K562 (cell line): ENCODE measurements at regions not wholly inside any gene's neighbourhood (a gene's known extent, or its start where the extent isn't known, plus 50 kb on each side); places are given as distances from the start of the nearest gene placed in this dataset.

Source experiments
- C11orf30 ChIP-seq: fragments of 450-650 bp; IDR thresholded peaks from 2 replicates; pipeline ENCODE4 v1.6.1; 2016; ENCODE audit warnings: low read depth, mild to moderate bottlenecking
- TF ChIP-seq, protein P1 (sequence below): fragments of 250-450 bp; sonication (Bioruptor Pico); IDR thresholded peaks from 2 replicates; pipeline ENCODE4 v1.4.0; 2020; ENCODE audit warnings: mild to moderate bottlenecking
- TF ChIP-seq, protein P2 (sequence below): fragments of 450-650 bp; formaldehyde crosslinking; IDR thresholded peaks from 2 replicates; pipeline ENCODE4 v1.4.0; 2020; ENCODE audit warnings: mild to moderate bottlenecking, mixed read lengths
- TF ChIP-seq, protein P3 (sequence below), 2 experiments: fragments of 450-650 bp in 1 of 2; sonication (generic) in 1 of 2; formaldehyde crosslinking in 1 of 2; IDR thresholded peaks; 2 replicates each; pipeline versions ENCODE4 v1.7.1 to v1.9.0; 2016 to 2022; ENCODE audit warnings: inconsistent platforms in 1 of 2, mild to moderate bottlenecking in 1 of 2, missing genetic modification reagents in 1 of 2

DNA sequence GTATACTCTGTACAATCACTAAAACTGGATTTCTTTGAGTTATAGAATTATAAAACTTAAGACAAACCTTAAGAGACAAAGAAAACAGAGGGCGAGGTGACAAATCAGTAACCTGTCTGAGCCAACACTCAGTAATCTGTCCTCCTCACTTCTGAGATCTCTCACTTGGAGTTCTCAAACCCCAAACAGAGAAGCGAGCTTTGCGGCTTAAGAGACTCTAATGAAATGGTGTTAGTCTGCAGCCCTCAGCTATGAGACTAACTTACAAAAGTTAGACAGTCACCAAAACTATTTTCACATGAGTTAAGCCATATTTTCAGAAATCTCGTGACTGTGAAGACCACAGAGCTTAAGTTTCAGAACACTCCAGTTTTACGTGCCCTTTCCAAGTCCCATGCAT lies 140.6 kb downstream of the TMX3 start (continued):
- TF ChIP-seq, protein P1, sequence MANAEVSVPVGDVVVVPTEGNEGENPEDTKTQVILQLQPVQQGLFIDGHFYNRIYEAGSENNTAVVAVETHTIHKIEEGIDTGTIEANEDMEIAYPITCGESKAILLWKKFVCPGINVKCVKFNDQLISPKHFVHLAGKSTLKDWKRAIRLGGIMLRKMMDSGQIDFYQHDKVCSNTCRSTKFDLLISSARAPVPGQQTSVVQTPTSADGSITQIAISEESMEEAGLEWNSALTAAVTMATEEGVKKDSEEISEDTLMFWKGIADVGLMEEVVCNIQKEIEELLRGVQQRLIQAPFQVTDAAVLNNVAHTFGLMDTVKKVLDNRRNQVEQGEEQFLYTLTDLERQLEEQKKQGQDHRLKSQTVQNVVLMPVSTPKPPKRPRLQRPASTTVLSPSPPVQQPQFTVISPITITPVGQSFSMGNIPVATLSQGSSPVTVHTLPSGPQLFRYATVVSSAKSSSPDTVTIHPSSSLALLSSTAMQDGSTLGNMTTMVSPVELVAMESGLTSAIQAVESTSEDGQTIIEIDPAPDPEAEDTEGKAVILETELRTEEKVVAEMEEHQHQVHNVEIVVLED (CRISPR knock-in tag): no peak
- TF ChIP-seq, protein P2, sequence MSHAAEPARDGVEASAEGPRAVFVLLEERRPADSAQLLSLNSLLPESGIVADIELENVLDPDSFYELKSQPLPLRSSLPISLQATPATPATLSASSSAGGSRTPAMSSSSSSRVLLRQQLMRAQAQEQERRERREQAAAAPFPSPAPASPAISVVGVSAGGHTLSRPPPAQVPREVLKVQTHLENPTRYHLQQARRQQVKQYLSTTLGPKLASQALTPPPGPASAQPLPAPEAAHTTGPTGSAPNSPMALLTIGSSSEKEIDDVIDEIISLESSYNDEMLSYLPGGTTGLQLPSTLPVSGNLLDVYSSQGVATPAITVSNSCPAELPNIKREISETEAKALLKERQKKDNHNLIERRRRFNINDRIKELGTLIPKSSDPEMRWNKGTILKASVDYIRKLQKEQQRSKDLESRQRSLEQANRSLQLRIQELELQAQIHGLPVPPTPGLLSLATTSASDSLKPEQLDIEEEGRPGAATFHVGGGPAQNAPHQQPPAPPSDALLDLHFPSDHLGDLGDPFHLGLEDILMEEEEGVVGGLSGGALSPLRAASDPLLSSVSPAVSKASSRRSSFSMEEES (CRISPR knock-in tag): no peak
- TF ChIP-seq, protein P3, sequence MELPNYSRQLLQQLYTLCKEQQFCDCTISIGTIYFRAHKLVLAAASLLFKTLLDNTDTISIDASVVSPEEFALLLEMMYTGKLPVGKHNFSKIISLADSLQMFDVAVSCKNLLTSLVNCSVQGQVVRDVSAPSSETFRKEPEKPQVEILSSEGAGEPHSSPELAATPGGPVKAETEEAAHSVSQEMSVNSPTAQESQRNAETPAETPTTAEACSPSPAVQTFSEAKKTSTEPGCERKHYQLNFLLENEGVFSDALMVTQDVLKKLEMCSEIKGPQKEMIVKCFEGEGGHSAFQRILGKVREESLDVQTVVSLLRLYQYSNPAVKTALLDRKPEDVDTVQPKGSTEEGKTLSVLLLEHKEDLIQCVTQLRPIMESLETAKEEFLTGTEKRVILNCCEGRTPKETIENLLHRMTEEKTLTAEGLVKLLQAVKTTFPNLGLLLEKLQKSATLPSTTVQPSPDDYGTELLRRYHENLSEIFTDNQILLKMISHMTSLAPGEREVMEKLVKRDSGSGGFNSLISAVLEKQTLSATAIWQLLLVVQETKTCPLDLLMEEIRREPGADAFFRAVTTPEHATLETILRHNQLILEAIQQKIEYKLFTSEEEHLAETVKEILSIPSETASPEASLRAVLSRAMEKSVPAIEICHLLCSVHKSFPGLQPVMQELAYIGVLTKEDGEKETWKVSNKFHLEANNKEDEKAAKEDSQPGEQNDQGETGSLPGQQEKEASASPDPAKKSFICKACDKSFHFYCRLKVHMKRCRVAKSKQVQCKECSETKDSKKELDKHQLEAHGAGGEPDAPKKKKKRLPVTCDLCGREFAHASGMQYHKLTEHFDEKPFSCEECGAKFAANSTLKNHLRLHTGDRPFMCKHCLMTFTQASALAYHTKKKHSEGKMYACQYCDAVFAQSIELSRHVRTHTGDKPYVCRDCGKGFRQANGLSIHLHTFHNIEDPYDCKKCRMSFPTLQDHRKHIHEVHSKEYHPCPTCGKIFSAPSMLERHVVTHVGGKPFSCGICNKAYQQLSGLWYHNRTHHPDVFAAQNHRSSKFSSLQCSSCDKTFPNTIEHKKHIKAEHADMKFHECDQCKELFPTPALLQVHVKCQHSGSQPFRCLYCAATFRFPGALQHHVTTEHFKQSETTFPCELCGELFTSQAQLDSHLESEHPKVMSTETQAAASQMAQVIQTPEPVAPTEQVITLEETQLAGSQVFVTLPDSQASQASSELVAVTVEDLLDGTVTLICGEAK (IDR thresholded peaks at IDR 0.05): no peak
- TF ChIP-seq, protein P3 (CRISPR knock-in tag; IDR thresholded peaks at IDR 0.05): no peak
- no peak for TF ChIP-seq C11orf30
